Natural killer cell (primary cell): ENCODE measurements at regions not wholly inside any gene's neighbourhood (a gene's known extent, or its start where the extent isn't known, plus 50 kb on each side); places are given as distances from the start of the nearest gene placed in this dataset.

Source experiments
- ATAC-seq, 3 donors: fragments of 150-1000 bp in 2 of 3; fragments of 200-7000 bp in 1 of 3; cut with Tn5 transposase; 1 replicate in 1 of 3; 2 replicates in 2 of 3; pipeline ENCODE4 v1.10.0; 2021; ENCODE audit warnings: mild to moderate bottlenecking in 2 of 3, moderate library complexity in 2 of 3
- DNase-seq, 2 donors: peaks; one replicate each; pipeline versions ENCODE4 v3.0.0 to v3.0.0-alpha.2; 2013 to 2021; ENCODE audit warnings: mixed read lengths in 1 of 2
- H3K27ac ChIP-seq: one replicate; pipeline ENCODE4 v1.5.1; 2013; ENCODE audit warnings: mild to moderate bottlenecking, low read length
- H3K27me3 ChIP-seq: one replicate; pipeline ENCODE4 v1.6.1; 2013; ENCODE audit warnings: low read length; ENCODE audit not compliant: control insufficient read depth, insufficient read depth
- H3K36me3 ChIP-seq: one replicate; pipeline ENCODE4 v1.6.1; 2013; ENCODE audit warnings: low read length; ENCODE audit not compliant: control insufficient read depth, insufficient read depth
- H3K4me1 ChIP-seq: one replicate; pipeline ENCODE4 v1.6.1; 2013; ENCODE audit warnings: low read length; ENCODE audit not compliant: control insufficient read depth, insufficient read depth
- H3K4me3 ChIP-seq: one replicate; pipeline ENCODE4 v1.5.1; 2013; ENCODE audit warnings: low read length
- H3K9me3 ChIP-seq: one replicate; pipeline ENCODE4 v1.6.1; 2013; ENCODE audit warnings: low read length; ENCODE audit not compliant: control insufficient read depth, insufficient read depth
- H3K27ac Mint-ChIP-seq, 2 donors: one replicate each; pipeline ENCODE4 v1.8.0; 2022; ENCODE audit warnings: mild to moderate bottlenecking in 2 of 2, mixed read lengths in 2 of 2, moderate library complexity in 1 of 2
- H3K27me3 Mint-ChIP-seq, 2 donors: one replicate each; pipeline ENCODE4 v1.8.0; 2022; ENCODE audit warnings: low read depth in 2 of 2, mixed read lengths in 2 of 2
- H3K36me3 Mint-ChIP-seq: one replicate; pipeline ENCODE4 v1.8.0; 2022; ENCODE audit warnings: mixed read lengths
- H3K4me1 Mint-ChIP-seq, 2 donors: one replicate each; pipeline ENCODE4 v1.8.0; 2022; ENCODE audit warnings: mixed read lengths in 2 of 2
- H3K4me3 Mint-ChIP-seq: one replicate; pipeline ENCODE4 v1.8.0; 2022; ENCODE audit warnings: mild to moderate bottlenecking, moderate library complexity, mixed read lengths
- H3K9me3 Mint-ChIP-seq, 2 donors: one replicate each; pipeline ENCODE4 v1.8.0; 2022; ENCODE audit warnings: mixed read lengths in 2 of 2
- CTCF ChIP-seq: fragments of 200-600 bp; IDR thresholded peaks from one replicate; pipeline ENCODE4 v1.8.0; 2022; ENCODE audit warnings: antibody characterized with exemption
- WGBS: methylation state at CpG from one replicate; pipeline ENCODE4 v1.1.7; 2013; ENCODE audit warnings: missing lambda C conversion rate; ENCODE audit not compliant: insufficient coverage; 5-methylcytosine and 5-hydroxymethylcytosine counted together
- intact Hi-C: fragments of 100-400 bp; cut with micrococcal nuclease; formaldehyde crosslinking; loops from one replicate; pipeline ENCODE4 v1.14.2; 2022

DNA sequence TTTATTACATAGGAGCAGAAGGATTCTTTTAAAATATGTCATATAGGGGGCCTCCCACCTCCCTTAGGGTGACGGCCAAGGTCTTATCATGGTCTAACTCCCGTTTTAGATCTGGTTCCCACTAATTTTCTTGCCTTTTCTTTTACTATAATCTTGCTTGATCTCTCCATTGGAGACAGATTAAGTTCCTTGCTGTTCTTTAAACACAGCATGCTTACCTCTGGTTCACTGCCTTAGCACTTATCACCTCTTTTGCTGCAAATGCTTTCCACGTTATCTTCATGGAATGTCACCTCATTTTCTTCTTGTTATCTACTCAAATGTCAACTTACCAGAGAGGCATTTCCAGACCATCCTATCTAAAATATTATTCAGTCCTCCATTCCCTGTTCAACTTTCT lies 1047.6 kb downstream of the TLE4 start:
- no peaks in the 10 kb centered on the region for H3K36me3 ChIP-seq
- H3K27me3 ChIP-seq = no peaks in the 10 kb centered on the region
- TF ChIP-seq CTCF = no peak
- Mint-ChIP-seq H3K36me3 (no peaks in the 10 kb centered on the region), H3K27me3 (no peaks in the 10 kb centered on the region), H3K4me3 (no peak overlapping the region), H3K9me3 (peaks cover 9 to 10% of the 10 kb centered on the region in 2 donors), H3K4me1 (no peaks in the 10 kb centered on the region), H3K27ac (no peak overlapping the region)
- 75% methylated on average over 3 of the region's 3 CpGs for WGBS
- no peak for DNase-seq
- intact Hi-C loops = no loop called here
- no peaks in the 10 kb centered on the region for H3K9me3 ChIP-seq
- no peak overlapping the region for H3K27ac ChIP-seq
- no peaks in the 10 kb centered on the region for H3K4me1 ChIP-seq
- ATAC-seq = no peak
- no peak overlapping the region for H3K4me3 ChIP-seq

GRCh38 chr9:80615964-80616363 lies 1044.2 kb downstream of the TLE4 start:
- Mint-ChIP-seq H3K36me3 (no peaks in the 10 kb centered on the region), H3K27me3 (no peaks in the 10 kb centered on the region), H3K27ac (no peak overlapping the region), H3K4me1 (no peaks in the 10 kb centered on the region), H3K9me3 (peaks cover 2 to 9% of the 10 kb centered on the region in 2 donors), H3K4me3 (no peak overlapping the region)
- no peaks in the 10 kb centered on the region for H3K4me1 ChIP-seq
- H3K36me3 ChIP-seq = no peaks in the 10 kb centered on the region
- H3K9me3 ChIP-seq = no peaks in the 10 kb centered on the region
- TF ChIP-seq CTCF = no peak
- 84% methylated on average over 3 of the region's 4 CpGs for whole genome bisulfite sequencing
- H3K4me3 ChIP-seq = no peak overlapping the region
- ATAC-seq = no peak
- no peaks in the 10 kb centered on the region for H3K27me3 ChIP-seq
- DNase-seq = no peak
- H3K27ac ChIP-seq = no peak overlapping the region
- intact Hi-C loops = no loop called here

GRCh38 chr9:80605793-80606192 lies 1034.0 kb downstream of the TLE4 start:
- no peaks in the 10 kb centered on the region for H3K27me3 Mint-ChIP-seq
- H3K36me3 Mint-ChIP-seq = no peaks in the 10 kb centered on the region
- no peak overlapping the region for H3K4me3 Mint-ChIP-seq
- H3K4me1 Mint-ChIP-seq = no peaks in the 10 kb centered on the region
- no peak overlapping the region for H3K4me3 ChIP-seq
- no peaks in the 10 kb centered on the region for H3K4me1 ChIP-seq
- H3K9me3 Mint-ChIP-seq = peaks cover 3 to 7% of the 10 kb centered on the region in 2 donors
- intact Hi-C loops = no loop called here
- H3K9me3 ChIP-seq = no peaks in the 10 kb centered on the region
- no peak for TF ChIP-seq CTCF
- DNase-seq = no peak
- ATAC-seq = no peak
- no peaks in the 10 kb centered on the region for H3K27me3 ChIP-seq
- H3K36me3 ChIP-seq = no peaks in the 10 kb centered on the region
- 96% methylated on average over 3 of the region's 3 CpGs for WGBS
- H3K27ac Mint-ChIP-seq = no peak overlapping the region
- H3K27ac ChIP-seq = no peak overlapping the region

GRCh38 chr9:80605129-80605528 lies 1033.4 kb downstream of the TLE4 start:
- Mint-ChIP-seq H3K9me3 (peaks cover 3 to 4% of the 10 kb centered on the region in 2 donors), H3K27me3 (no peaks in the 10 kb centered on the region), H3K36me3 (no peaks in the 10 kb centered on the region), H3K4me3 (no peak overlapping the region), H3K27ac (no peak overlapping the region), H3K4me1 (no peaks in the 10 kb centered on the region)
- H3K27ac ChIP-seq = no peak overlapping the region
- no peaks in the 10 kb centered on the region for H3K9me3 ChIP-seq
- no peak overlapping the region for H3K4me3 ChIP-seq
- H3K27me3 ChIP-seq = no peaks in the 10 kb centered on the region
- no peak for DNase-seq
- intact Hi-C loops = no loop called here
- H3K36me3 ChIP-seq = no peaks in the 10 kb centered on the region
- TF ChIP-seq CTCF = no peak
- no peak for ATAC-seq
- H3K4me1 ChIP-seq = no peaks in the 10 kb centered on the region
- WGBS = no CpG with 5 or more reads among the region's 2 CpGs
